Ovary (tissue), 7 donors: ENCODE measurements at regions not wholly inside any gene's neighbourhood (a gene's known extent, or its start where the extent isn't known, plus 50 kb on each side); places are given as distances from the start of the nearest gene placed in this dataset. TPM values are rescaled to one million over a fixed set of nuclear protein-coding genes. Genes with fewer than 3 reads are reported as not detected.
"Not testable (repeated sequence)": the region's sequence is repeated elsewhere in the genome, so short reads cannot be mapped to it uniquely, and the experiment has no call there.

Source experiments
- DNase-seq, 5 donors: peaks; one replicate each; pipeline ENCODE4 v3.0.0-alpha.2; 2019 to 2020
- H3K27ac ChIP-seq, 2 donors: fragments of 200-600 bp; one replicate each; pipeline versions ENCODE4 v1.5.1 to v1.8.0; 2019 to 2022
- H3K27me3 ChIP-seq: fragments of 200-600 bp; one replicate; pipeline ENCODE4 v1.8.0; 2022
- H3K36me3 ChIP-seq: fragments of 200-600 bp; sonication (generic); one replicate; pipeline ENCODE4 v1.5.1; 2019
- H3K4me1 ChIP-seq: one replicate; pipeline ENCODE4 v1.8.1; 2013; ENCODE audit warnings: mild to moderate bottlenecking, moderate library complexity; ENCODE audit not compliant: insufficient read depth
- H3K4me3 ChIP-seq: fragments of 200-600 bp; sonication (generic); one replicate; pipeline ENCODE4 v1.5.1; 2017
- H3K9me3 ChIP-seq, 2 donors: fragments of 200-600 bp in 1 of 2; sonication (generic) in 1 of 2; one replicate each; pipeline versions ENCODE4 v1.5.1 to v1.8.1; 2013 to 2019; ENCODE audit warnings: mild to moderate bottlenecking in 1 of 2, moderate library complexity in 1 of 2
- WGBS, 3 donors: extraction: QIAGEN DNeasy Blood & Tissue Kit in 1 of 3; methylation state at CpG; one replicate each; pipeline versions ENCODE4 v1.1.5 to v1.1.7; 2013 to 2017; 5-methylcytosine and 5-hydroxymethylcytosine counted together
- intact Hi-C, 4 donors: fragments of 100-400 bp; cut with DNase I; formaldehyde crosslinking; loops; one replicate each; pipeline versions ENCODE4 v1.11.0 to v1.15.1; 2022 to 2023
- small RNA-seq: library from RNA; depleted of rRNA; stranded (forward); fragments of <200 nt; gene quantifications from one replicate; pipeline ENCODE3, GENCODE V24; 2016
- donor health status: DM: no; HTN: no; CAD: no; lungs with moderate emphysema.
- donor health status: DM: no; HTN: no; CAD: no.
- donor health status: Bipolar disorder and iron deficiency.
- donor health status: DM: no; HTN: no; CAD: no.
- donor health status: DM: yes; HTN: yes; CAD: no.

GRCh38 chr21:7853426-7853825 is 2668.0 kb upstream of the TPTE start:
- H3K27me3 ChIP-seq, H3K27ac ChIP-seq, H3K4me1 ChIP-seq, H3K9me3 ChIP-seq, H3K36me3 ChIP-seq, intact Hi-C loops, DNase-seq, H3K4me3 ChIP-seq: not testable (repeated sequence)
- no CpG with 5 or more reads among the region's 3 CpGs for WGBS, 3 donors

DNA sequence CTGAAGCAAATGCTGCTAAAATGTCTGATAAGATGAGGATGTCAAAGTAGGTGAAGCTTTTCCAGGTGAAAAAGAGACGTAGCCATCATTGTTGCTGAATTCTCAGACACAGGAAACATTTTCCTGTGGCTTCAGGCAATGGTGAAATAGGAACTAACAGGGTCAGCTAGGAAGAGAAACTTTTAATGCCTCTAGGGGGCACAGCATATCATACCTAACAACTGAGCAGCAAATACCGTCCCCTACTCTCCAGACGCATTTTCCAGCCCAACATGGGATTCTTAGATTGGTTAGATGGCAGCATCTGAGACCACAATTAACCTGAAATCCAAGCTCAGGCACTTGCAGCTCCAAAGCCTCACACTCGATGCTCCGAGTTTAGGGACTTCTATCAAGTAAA is 2667.5 kb upstream of the TPTE start:
- H3K36me3 ChIP-seq, H3K27me3 ChIP-seq, H3K4me1 ChIP-seq, DNase-seq, H3K4me3 ChIP-seq, H3K9me3 ChIP-seq, H3K27ac ChIP-seq, intact Hi-C loops: not testable (repeated sequence)
- WGBS, 3 donors: no CpG with 5 or more reads among the region's 5 CpGs

Small RNA genes in the stretch of these regions (small RNA-seq; reads per million reads assigned to genes)
- gene RF00614: not detected
